ENCODE measurements at regions not wholly inside any gene's neighbourhood (a gene's known extent, or its start where the extent isn't known, plus 50 kb on each side); places are given as distances from the start of the nearest gene placed in this dataset.
A peak's percentile ranks its signal among the peaks of the same experiment; 100 is the strongest.
"Not testable (repeated sequence)": the region's sequence is repeated elsewhere in the genome, so short reads cannot be mapped to it uniquely, and the experiment has no call there.

DNA sequence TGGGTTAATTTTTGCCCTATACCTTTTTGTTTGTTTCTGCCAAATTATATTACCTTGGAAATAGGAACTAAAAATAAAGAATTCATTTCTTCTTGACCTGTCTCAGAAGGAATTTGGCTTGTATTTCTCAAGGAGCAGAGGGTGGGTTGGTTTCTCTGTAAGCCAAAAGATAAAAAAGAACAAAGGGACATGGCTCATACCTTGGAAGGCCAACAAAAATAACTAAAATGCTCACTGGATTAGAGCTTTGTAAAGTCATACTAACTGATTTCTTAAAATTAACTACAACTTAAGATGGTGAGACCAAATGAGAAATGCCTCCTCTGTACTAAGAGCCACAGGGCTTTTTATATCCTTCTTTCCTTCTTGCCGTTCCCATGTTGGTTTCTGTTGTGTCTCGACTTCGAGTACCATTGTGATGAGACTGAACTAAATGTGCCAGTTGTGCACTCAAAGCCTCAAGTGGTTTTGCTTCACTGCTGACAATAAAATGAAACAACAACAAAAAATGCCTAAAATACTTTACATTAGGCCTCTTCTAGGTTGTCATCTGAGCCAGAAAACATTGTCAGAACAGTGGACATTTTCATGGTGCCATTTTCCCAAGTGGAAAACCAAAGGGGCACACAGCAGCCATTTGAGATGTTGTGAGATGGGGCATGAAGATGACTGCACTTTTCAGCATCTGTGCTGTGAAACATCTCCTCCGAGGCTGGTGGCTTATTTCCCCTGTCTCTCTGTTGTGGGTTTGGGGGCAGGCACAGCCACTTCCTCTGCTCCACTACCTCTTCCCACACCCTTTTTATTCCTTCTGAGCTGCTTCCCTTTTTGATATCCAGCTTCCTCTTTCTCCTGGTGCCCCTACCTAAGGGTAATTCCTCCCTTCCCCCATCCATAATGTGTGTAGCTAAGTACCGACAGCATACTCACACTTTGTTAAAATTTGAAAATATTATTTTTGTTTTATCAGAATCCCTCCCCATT lies 51.8 kb upstream of the AGR3 start:
- DNase-seq = no peak

DNA sequence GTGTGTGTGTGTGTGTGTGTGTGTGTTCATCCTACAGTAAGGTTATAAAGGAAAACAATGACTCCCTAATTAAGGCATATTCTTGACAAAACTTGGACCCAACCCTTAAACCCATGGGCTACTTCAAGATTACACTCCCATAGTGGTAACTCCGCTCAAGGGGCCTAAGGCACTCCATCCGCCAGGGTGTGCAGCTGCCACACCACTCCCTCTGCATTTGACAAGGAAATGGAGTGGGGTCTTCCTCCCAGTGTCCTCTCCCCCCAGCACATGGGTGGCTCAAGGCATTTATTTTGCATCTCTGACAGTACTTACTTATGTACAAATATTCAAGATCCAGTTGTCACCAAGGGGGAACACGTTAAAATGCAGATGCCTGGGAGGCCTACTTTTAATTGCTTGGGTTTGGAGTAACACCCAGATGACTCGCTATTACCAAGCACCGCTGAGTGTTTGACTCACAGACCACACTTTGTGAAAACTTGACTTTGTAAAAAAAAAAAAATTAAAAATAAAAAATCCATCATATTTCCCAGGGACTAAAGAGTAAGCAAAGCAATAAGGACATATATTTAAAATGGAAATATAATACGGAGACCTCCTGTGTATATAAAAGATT lies 53.0 kb upstream of the AGR3 start:
- no peak for DNase-seq

DNA sequence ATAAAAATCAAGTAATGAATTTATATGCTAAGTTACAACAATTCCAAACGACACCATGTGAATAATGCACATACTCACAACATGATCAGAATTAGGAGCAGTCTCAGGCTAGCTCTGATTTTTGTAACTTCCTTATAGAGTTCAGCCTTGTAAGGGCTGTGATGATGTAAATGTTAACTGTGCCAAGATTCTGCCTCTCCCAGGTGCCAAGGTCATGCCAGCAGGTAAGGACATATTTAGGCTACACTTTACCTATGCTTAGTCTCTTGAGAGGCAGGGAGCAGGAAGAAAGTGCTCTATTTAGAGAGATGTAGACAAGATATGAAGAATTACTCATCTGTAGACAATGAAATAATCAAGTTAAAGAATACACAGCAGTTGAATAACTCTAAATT lies 53.6 kb upstream of the AGR3 start:
- no peak for DNase-seq

DNA sequence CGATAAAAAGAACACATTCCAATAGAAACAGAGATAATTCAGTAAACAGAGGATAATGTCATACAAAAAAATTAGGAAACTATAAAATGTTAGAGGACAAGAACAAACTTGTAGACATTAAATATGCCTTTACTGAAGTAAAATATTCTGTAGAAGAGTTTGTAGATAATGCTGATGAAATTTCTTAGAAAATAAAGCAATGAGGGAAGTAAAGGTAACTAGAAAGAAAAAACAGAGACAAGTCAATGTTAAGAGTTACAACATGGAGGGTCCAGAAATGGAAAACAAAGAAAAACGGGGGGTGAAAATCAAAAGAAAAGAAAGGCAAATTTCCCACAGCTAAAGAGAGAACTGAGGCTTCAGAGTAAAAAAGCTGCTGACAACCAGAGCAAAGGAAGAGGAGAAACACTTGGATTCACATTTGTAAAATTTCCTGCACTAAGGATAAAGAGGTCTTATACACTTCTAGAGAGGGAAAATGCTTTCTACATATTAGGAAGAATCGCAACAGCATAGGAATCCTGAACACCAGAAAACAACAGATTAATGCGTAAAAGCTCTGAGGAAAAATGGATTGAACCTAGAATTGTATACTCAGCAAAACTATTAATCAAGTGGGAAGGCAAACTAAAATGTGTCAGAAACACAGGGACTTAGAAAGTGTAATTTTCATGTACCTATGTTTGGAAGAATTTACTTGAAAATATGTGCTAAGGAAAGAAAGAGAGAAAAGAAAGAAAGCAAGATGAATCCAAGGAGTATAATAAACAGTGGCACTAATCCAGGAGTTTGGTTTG lies 55.0 kb upstream of the AGR3 start:
- no peak for DNase-seq

DNA sequence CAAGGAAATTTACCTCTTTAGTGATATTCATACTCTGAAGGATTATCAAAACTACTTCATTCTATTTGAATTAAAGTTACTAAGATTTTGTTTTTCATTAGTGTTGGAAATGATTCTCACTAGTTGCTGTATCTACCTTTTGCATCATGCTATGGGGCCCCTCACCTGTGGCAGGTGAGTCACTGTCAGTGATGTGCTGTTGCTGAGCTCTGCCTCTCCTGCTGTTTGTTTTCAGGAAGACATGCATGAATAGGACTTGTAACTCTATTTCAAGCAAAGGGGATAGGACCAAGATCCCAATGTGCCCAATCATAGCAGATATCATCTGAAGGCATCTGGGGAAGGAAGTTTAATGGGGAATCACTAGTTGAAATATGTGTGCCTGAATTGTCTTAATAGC lies 57.4 kb upstream of the AGR3 start:
- no peak for DNase-seq

DNA sequence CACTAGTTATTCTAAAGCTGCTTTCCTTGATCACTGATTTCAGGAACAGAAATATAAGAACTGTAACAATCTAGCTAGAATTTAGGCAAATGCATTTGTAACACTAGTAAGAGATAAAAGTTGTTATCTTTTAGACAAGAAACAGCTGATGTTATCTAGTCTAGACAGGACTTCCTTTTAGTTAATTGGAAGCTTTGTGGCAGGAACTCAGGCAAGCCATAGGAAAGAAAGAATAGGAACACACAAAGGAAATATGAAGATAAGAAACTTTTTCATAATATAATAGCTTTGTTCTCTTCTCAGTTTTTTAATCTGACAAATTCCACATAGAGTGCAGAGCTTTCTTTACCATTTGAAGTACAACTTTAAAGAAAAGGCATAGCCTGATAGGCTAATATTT lies 59.0 kb upstream of the AGR3 start:
- DNase-seq = no peak

DNA sequence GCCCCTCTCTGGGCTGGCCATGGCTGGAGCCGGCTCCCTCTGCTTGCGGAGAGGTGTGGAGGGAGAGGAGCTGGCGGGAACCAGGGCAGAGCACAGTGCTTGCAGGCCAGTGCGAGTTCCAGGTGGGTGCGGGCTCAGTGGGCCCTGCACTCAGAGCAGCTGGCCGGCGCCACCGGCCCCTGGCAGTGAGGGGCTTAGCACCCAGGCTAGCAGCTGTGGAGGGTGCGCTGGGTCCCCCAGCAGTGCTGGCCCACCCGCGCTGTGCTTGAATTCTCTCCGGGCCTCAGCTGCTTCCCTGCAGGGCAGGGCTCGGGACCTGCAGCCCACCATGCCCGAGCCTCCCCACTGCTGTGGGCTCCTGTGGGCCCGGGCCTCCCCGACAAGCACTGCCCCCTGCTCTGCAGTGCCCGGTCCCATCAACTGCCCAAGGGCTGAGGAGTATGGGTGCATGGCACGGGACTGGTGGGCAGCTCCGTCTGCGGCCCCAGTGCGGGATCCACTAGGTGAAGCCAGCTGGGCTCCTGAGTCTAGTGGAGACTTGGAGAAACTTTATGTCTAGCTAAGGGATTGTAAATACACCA lies 61.2 kb upstream of the AGR3 start:
- no peak for DNase-seq

DNA sequence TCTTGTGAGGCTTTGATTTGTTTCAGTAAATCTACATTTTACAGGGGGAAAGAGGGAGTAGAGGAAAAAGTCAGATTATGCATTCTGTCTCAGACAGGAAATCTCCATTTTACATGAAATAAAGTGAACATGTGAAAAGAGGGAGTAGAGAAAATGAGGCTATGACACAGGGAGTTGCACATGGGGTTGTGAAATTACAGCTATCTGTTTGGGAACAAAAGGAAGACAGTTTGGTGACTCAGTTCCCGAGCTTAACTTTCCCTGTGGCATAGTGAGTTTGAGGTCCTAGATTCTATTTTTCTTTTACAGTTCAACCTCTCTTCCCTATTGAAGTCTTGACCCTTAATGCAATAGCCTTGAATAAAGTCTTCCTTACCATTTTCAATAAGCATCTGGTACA lies 63.2 kb upstream of the AGR3 start:
- DNase-seq = no peak

DNA sequence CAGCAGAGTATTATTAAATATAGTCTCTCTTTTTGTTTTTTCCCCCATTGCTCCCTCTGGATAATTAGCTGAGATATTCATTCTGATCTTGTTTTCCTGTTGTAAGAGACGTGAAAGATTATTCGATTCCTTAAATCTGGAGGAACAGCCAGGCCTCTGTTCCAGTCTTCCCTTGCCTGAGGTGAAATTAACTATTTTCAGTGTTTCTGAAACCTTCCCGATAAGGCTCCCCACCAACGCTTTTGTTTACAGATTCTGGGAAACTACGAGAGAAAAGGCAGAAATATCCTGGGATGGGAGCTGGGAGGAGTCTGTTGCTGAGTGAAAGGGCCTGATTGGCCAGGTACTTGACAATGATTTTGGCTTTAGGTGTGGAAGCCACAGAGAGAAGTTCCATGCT lies 63.6 kb upstream of the AGR3 start:
- DNase-seq = no peak

DNA sequence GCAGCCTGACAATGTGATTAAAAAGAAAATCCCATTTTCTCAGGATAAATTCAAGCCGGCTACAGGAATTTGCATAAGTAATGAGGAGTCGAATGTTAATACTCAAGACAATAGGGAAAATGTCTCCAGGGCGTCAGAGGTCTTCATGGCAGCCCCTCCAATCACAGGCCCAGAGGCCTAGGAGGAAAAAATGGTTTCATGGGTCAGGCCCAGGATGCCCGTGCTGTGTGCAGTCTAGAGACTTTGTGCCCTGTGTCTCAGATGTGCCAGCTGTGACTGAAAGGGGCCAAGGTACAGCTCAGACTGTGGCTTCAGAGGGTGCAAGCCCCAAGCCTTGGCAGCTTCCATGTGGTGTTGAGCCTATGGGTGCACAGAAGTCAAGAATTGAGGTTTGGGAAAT lies 66.3 kb upstream of the AGR3 start:
- DNase-seq = not testable (repeated sequence)

DNA sequence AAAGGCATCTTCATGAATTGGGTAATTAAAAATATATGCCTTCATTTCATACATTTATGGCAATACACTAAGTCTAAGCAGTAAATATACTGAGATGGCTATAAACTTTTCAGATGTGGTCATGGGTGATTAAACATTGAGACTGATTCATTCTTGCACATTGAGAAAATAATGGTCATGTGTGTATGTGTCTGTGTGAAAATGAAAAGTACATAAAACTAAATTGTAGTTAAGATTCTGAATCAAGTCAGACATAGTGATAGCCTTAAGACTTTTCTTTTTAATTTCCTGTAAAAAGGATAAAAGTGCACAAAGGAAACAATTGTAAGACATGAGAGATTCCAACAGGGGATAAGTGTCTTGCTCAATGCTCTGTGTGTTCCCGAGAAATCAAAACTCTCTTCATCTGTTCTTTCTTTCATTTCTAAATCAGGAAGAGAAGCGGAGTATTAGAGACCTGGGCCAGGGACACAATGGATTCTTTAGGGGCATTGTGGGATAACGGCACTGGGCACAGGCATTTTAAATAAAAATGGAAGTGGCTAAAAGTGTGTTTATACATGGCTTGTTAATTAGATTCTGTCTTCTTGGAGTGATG lies 69.8 kb upstream of the AGR3 start:
- DNase-seq = no peak

DNA sequence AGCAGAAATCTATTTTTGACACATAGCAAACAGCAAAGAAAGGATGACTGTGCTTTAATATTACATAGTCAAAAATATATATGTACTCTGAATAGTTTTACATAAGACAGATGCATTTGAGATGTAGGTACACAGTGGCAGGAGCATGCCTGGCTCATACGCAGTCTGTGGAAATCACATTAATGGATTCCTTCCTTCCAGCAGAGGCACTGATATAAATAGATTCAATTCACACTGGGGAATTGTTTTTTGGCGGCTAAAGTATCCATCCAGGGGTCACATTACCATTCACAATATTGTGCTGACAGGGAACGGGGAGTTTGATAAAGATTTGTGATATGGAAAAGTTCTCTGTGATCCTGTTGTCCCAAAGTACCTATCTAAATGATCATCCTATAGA lies 72.5 kb upstream of the AGR3 start:
- DNase-seq = no peak

DNA sequence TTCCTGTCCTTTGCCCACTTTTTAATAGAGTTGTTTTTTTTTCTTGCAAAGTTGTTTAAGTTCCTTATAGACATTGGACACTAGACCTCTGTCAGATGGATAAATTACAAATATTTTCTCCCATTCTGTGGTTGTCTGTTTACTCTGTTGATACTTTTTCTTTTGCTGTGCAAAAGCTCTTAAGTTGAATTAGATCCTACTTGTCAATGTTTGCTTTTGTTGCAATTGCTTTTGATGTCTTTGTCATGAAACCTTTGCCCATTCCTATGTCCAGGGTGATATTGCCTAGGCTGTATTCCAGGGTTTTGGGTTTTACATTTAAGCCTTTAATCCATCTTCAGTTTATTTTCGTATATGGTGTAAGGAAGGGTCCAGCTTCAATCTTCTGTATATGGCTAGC lies 76.9 kb upstream of the AGR3 start:
- DNase-seq = no peak

DNA sequence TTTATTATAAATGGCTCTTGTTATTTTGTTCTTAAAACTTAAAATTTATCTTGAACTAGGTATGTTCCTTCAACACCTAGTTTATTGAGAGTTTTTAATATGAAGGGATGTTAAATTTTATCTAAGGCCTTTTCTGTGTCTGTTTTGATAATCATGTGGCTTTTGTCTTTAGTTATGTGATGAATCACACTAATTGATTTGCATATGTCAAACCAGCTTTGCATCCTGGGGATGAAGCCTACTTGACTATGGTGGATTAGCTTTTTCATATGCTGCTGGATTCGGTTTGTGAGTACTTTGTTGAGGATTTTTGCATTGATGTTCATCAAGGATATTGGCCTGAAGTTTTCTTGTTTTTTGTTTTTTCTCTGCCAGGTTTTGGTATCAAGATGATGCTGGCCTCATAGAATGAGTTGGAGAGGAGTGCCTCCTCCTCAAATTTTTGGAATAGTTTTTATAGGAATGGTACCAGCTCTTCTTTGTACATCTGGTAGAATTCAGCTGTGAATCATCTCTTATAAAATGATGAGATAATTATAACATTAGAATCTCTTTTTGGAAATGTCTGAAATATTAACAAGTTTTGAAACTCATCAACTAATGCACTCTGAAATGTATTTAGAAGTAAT lies 78.7 kb upstream of the AGR3 start:
- no peak for DNase-seq

DNA sequence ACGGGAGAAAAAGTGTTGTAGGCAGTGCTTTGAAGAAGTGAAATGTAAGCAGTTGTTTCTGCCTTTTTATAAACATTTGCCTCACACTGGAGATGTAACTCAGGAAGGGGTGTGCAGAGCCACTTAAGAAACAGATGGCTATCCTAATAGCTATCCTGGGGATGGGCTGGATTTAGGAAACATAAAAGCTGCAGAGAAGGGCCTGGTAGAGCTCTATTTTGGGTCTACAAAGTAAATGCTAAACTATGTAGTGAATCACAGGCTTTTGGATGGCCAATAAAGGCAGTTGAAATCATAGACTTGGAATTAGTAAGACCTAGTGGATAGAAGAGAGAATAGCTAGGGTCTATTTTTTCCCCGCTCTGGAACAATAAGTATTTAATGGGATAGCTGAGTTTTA lies 79.9 kb upstream of the AGR3 start:
- DNase-seq = no peak

DNA sequence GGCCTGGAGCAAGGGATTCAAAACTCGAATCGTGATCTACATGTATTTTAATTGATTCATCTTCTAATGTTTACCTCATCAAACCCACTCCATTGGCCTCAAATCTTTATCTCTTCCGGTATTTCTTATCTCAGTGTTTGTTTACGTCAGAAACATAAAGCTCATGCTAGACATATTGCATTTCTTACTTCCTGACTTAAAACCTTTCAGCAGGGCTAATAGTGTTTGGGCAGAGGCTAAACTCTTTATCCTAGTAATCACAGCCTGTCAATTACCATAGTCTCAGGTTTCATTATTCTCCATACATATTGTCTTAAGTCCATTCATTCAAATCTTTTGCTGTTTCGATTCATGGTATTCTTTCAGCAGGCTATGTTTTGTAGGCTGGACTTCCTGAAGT lies 81.3 kb upstream of the AGR3 start:
- peak in 1 of 2 experiments; percentile 63 for DNase-seq

DNA sequence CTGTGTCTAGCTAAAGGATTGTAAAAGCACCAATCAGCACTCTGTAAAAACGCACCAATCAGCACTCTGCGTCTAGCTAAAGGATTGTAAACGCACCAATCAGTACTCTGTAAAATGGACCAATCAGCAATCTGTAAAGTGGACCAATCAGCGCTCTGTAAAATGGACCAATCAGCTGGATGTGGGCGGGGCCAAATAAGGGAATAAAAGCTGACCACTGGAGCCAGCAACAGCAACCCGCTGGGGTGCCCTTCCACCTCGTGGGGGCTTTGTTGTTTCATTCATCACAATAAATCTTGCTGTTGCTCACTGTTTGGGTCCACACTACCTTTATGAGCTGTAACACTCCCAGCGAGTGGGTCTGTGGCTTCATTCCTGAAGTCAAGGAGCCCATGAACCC lies 83.9 kb upstream of the AGR3 start:
- DNase-seq = not testable (repeated sequence)

DNA sequence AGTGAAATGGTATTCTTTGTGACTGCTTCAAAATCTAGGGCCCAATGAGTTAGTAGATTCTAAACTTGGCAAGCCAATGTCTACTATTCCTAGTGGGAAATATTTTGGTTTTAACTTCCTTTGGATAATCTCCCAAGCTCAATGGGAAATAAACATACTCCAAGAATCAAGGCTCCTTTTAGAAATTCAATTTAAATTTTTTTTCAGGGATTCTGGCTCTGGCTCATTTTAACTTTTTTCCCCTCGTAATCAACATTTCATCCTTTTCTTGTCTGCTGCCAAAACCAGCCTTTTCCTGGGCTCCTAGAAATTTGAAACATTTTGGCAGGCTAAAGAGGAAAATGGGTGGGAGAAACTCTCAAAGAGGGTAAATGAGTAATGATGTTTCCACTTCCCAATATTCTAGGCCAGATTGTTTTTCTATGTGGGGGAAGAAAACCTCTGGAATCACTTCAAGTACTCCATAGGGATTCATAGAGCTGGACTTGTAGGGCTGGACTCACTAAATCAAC lies 85.6 kb upstream of the AGR3 start:
- no peak for DNase-seq

DNA sequence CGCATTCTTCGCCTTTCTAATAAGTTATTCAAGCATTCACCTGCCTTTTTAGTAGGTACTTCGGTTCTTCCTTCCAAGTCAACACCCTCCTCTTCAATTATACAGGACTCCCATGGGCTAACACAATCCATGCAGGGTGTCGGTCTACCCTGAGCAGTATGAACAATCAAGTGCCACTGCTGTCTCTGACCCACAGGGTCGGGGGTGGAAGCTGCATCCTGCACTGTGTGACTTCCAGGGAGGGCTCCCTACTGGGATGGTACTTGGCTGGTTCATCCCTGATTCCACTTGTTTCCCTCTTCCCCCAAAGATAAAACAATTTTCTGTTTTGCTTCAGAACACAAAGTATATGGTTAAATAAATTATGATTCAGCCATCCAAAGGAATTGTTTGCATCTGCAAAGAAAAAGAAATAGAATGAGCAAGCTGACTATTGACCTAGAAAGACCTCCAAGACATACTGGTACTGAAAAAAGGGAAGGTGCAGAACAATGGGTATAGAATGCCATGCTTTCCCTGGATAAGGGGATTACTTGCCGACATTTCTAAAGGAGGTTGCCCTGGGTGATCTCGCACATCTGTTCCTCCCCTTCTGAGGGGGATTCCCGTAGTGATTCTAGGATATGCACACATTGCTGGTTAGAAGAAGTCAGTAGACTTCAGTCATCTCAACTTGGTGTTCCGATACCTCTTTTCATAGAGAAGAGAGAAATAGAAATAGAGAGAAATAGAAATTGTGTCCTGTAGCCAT lies 89.1 kb upstream of the AGR3 start:
- DNase-seq = no peak

DNA sequence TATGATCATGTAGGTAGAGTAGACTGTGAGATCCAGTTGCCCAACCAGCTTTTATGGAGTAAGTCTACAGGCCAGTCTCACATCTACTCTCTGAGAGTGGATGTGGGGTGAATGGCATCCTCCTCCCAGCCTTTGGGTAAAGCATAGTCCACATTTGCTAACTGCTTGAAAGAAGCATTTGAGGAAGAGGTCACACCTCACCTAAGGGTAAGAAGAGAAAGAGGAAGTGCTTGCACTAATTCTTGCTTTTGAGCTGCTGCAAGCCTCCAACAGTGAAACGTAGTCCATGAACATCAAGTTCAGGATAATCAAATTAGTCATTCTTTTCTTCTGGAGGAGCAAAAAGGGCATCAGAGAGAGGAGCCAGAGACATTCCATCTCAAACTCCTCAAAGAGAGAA lies 93.9 kb upstream of the AGR3 start:
- no peak for DNase-seq
